H1 (cell line): ENCODE measurements at regions not wholly inside any gene's neighbourhood (a gene's known extent, or its start where the extent isn't known, plus 50 kb on each side); places are given as distances from the start of the nearest gene placed in this dataset.

Experiments used
- BCL11A ChIP-seq, 2 experiments: IDR thresholded peaks; one replicate each; pipeline ENCODE4 v1.6.1; 2011; ENCODE audit warnings: low read depth in 2 of 2, low read length in 2 of 2, mild to moderate bottlenecking in 2 of 2
- CHD7 ChIP-seq: fragments of 300-600 bp; sonication (generic); IDR thresholded peaks from 2 replicates; pipeline ENCODE4 v1.7.1; 2012; ENCODE audit warnings: low read length, moderate library complexity, mild to moderate bottlenecking, inconsistent platforms; ENCODE audit not compliant: insufficient replicate concordance
- CTBP2 ChIP-seq: IDR thresholded peaks from 2 replicates; pipeline ENCODE4 v1.7.0; 2011; ENCODE audit warnings: borderline replicate concordance, mild to moderate bottlenecking, moderate library complexity, mixed read lengths, low read length; ENCODE audit not compliant: insufficient read depth, insufficient read length
- EGR1 ChIP-seq: IDR thresholded peaks from 2 replicates; pipeline ENCODE4 v1.6.1; 2011; ENCODE audit warnings: low read depth, low read length, borderline replicate concordance
- GTF2F1 ChIP-seq: IDR thresholded peaks from 2 replicates; pipeline ENCODE4 v1.6.1; 2012; ENCODE audit warnings: low read depth, low read length, improper control_type of control experiment, borderline replicate concordance
- HDAC2 ChIP-seq, 2 experiments: fragments of 300-600 bp in 1 of 2; sonication (generic) in 1 of 2; IDR thresholded peaks; 2 replicates each; pipeline ENCODE4 v1.6.1; 2011 to 2012; ENCODE audit warnings: low read depth in 2 of 2, low read length in 2 of 2, mild to moderate bottlenecking in 2 of 2, moderate library complexity in 2 of 2, borderline replicate concordance in 1 of 2, inconsistent platforms in 1 of 2
- JUND ChIP-seq: IDR thresholded peaks from 2 replicates; pipeline ENCODE4 v1.6.1; 2011; ENCODE audit warnings: mild to moderate bottlenecking, improper control_type of control experiment, low read length
- KDM1A ChIP-seq: fragments of 200-600, 300-600 bp; sonication (generic); IDR thresholded peaks from 2 replicates; pipeline ENCODE4 v1.7.1; 2016; ENCODE audit warnings: mild to moderate bottlenecking, low read length, borderline replicate concordance
- MAFK ChIP-seq: IDR thresholded peaks from 2 replicates; pipeline ENCODE4 v1.6.1; 2012; ENCODE audit warnings: low read depth, mild to moderate bottlenecking, improper control_type of control experiment, low read length
- PHF8 ChIP-seq: fragments of 200-600 bp; sonication (generic); conservative IDR thresholded peaks from 2 replicates; pipeline ENCODE4 v1.7.1; 2012; ENCODE audit warnings: low read depth, mild to moderate bottlenecking, inconsistent platforms, low read length, moderate library complexity
- RFX5 ChIP-seq: IDR thresholded peaks from 2 replicates; pipeline ENCODE4 v1.6.1; 2011; ENCODE audit warnings: low read depth, low read length, improper control_type of control experiment, borderline replicate concordance
- RXRA ChIP-seq: IDR thresholded peaks from 2 replicates; pipeline ENCODE4 v1.6.1; 2011; ENCODE audit warnings: low read depth, mild to moderate bottlenecking, low read length, moderate library complexity; ENCODE audit not compliant: insufficient read depth

- TF ChIP-seq CHD7 (no peak), RFX5 (no peak), EGR1 (no peak), GTF2F1 (no peak), MAFK (no peak), RXRA (no peak), CTBP2 (no peak), HDAC2 (IDR thresholded peaks at IDR 0.05; ENCODE audit: borderline replicate concordance in 1 of 2, low read depth in 2 of 2, low read length in 2 of 2) (no peak), KDM1A (no peak), PHF8 (no peak), BCL11A (IDR thresholded peaks at IDR 0.05; ENCODE audit: low read depth in 2 of 2, low read length in 2 of 2) (no peak), JUND (no peak)
Observed at GRCh38 chr2:204060841-204061240, 124.3 kb downstream of the ICOS start (continued).
